Esophagus squamous epithelium (tissue), 5 donors: ENCODE measurements at regions not wholly inside any gene's neighbourhood (a gene's known extent, or its start where the extent isn't known, plus 50 kb on each side); places are given as distances from the start of the nearest gene placed in this dataset.
"Not testable (repeated sequence)": the region's sequence is repeated elsewhere in the genome, so short reads cannot be mapped to it uniquely, and the experiment has no call there.

ENCODE experiments used
- DNase-seq: peaks from one replicate; lab custom pipeline; 2025; lab: John Stamatoyannopoulos, UW
- H3K27ac ChIP-seq, 4 donors: fragments of 200-600 bp; sonication (generic); one replicate each; pipeline ENCODE4 v1.5.1; 2016 to 2019; ENCODE audit warnings: mild to moderate bottlenecking in 1 of 4
- H3K27me3 ChIP-seq, 4 donors: fragments of 200-600 bp; sonication (generic); 1 replicate in 3 of 4; 2 replicates in 1 of 4; pipeline versions ENCODE4 v1.5.1 to v1.6.0; 2017 to 2021; ENCODE audit warnings: antibody characterized with exemption in 1 of 4
- H3K36me3 ChIP-seq, 3 donors: fragments of 200-600 bp; sonication (generic); one replicate each; pipeline ENCODE4 v1.5.1; 2016 to 2019
- H3K4me1 ChIP-seq, 3 donors: fragments of 200-600 bp; sonication (generic); one replicate each; pipeline ENCODE4 v1.5.1; 2017 to 2019
- H3K4me3 ChIP-seq, 4 donors: fragments of 200-600 bp; sonication (generic); 1 replicate in 3 of 4; 2 replicates in 1 of 4; pipeline ENCODE4 v1.5.1; 2016 to 2019; ENCODE audit warnings: mild to moderate bottlenecking in 2 of 4, moderate library complexity in 1 of 4
- H3K9me3 ChIP-seq, 3 donors: fragments of 200-600 bp; sonication (generic); one replicate each; pipeline ENCODE4 v1.5.1; 2016 to 2019
- POLR2A ChIP-seq, 4 donors: fragments of 450-650 bp; IDR thresholded peaks; one replicate each; pipeline ENCODE4 v1.6.1; 2017; ENCODE audit warnings: antibody characterized with exemption in 4 of 4, mild to moderate bottlenecking in 4 of 4, moderate library complexity in 3 of 4
- WGBS, 2 donors: methylation state at CpG; one replicate each; pipeline ENCODE4 v1.1.5; 2018; 5-methylcytosine and 5-hydroxymethylcytosine counted together
- intact Hi-C: fragments of 100-400 bp; cut with DNase I; formaldehyde crosslinking; loops from one replicate; pipeline ENCODE4 v1.15.0; 2022
- TF ChIP-seq, protein P1 (sequence below), 6 experiments: fragments of 450-650 bp in 4 of 6; fragments of 200-600 bp in 2 of 6; sonication (generic) in 2 of 6; IDR thresholded peaks; one replicate each; pipeline ENCODE4 v1.5.1; 2016 to 2019; ENCODE audit warnings: antibody characterized with exemption in 6 of 6, mild to moderate bottlenecking in 4 of 6, moderate library complexity in 4 of 6
- donor health status: DM: yes; HTN: yes; CAD: no.

DNA sequence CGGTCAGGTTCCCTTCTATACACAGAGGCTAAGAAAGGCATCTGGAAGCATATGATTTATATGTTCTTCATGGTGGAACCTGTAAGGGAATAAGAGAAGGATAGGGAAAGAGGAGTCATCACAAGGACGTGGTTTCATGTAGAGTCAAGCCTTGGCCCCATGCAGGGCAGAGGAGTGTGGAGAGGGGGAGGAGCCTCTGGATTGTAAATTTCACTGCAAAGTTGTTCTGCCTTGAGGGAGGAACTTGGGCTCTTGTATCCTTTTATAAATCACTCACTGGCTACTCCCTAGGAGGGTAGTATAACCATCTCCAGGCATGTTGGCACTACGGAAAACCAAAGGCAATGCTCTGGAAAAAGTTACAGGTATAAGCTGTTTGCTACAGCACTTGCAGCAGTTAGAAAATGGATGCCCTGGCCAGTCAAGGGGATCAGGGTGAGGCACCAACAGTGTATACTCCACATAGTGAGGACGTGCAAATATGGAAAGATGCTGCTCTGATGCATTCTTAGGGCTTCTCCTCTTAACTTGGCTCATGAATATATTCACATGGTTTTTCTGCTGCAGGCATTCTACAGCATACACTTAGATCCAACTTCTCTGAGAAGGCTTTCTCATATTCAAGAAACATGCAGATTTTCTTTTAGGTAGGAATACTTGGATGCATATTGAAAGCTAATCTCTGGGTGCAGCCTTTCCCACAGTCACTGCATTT, 60.3 kb upstream of the ZNF81 start:
- no peaks in the 10 kb centered on the region for H3K4me1 ChIP-seq
- peaks cover 0 to 5% (median 0%) of the 10 kb centered on the region in 4 donors for H3K27me3 ChIP-seq
- no peak overlapping the region for H3K27ac ChIP-seq
- no peak for DNase-seq
- whole genome bisulfite sequencing, 2 donors: 45 to 56% methylated on average over 2 to 4 of the region's 4 CpGs
- H3K9me3 ChIP-seq: no peaks in the 10 kb centered on the region
- intact Hi-C loops: no loop called here
- H3K36me3 ChIP-seq: no peaks in the 10 kb centered on the region
- no peak for TF ChIP-seq POLR2A (IDR thresholded peaks at IDR 0.05)
- TF ChIP-seq, protein P1, sequence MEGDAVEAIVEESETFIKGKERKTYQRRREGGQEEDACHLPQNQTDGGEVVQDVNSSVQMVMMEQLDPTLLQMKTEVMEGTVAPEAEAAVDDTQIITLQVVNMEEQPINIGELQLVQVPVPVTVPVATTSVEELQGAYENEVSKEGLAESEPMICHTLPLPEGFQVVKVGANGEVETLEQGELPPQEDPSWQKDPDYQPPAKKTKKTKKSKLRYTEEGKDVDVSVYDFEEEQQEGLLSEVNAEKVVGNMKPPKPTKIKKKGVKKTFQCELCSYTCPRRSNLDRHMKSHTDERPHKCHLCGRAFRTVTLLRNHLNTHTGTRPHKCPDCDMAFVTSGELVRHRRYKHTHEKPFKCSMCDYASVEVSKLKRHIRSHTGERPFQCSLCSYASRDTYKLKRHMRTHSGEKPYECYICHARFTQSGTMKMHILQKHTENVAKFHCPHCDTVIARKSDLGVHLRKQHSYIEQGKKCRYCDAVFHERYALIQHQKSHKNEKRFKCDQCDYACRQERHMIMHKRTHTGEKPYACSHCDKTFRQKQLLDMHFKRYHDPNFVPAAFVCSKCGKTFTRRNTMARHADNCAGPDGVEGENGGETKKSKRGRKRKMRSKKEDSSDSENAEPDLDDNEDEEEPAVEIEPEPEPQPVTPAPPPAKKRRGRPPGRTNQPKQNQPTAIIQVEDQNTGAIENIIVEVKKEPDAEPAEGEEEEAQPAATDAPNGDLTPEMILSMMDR (IDR thresholded peaks at IDR 0.05): no peak
- H3K4me3 ChIP-seq: no peak overlapping the region

GRCh38 chrX:47772764-47773163, 63.9 kb upstream of the ZNF81 start:
- no peak overlapping the region for H3K27ac ChIP-seq
- DNase-seq: no peak
- H3K4me3 ChIP-seq: no peak overlapping the region
- H3K27me3 ChIP-seq: peaks cover 0 to 5% (median 0%) of the 10 kb centered on the region in 4 donors
- H3K36me3 ChIP-seq: no peaks in the 10 kb centered on the region
- no peaks in the 10 kb centered on the region for H3K9me3 ChIP-seq
- WGBS, 2 donors: 25 to 42% methylated on average over 2 of the region's 2 CpGs
- H3K4me1 ChIP-seq: no peaks in the 10 kb centered on the region
- TF ChIP-seq, protein P1 (IDR thresholded peaks at IDR 0.05): no peak
- TF ChIP-seq POLR2A (IDR thresholded peaks at IDR 0.05): no peak
- intact Hi-C loops: no loop called here

DNA sequence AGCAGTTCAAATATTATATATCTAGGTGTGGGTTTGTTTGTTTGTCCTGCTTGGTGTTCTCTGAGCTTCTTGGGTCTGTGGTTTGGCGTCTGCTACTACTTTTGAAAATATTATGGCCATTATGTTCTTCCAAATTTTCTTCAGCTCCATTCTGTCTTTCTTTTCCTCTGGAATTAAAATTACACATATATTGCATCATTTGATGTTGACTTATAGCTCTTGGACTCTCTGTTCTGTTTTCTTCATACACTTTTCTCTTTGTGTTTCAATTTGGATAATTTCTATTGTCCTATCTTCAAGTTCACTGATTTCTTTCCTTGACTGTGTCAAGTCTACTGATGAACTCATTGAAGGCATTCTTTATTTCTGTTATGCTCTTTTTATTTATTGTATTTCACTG, 65.2 kb upstream of the ZNF81 start:
- intact Hi-C loops: no loop called here
- Histone ChIP-seq H3K4me1 (no peaks in the 10 kb centered on the region), H3K27ac (no peak overlapping the region), H3K9me3 (no peaks in the 10 kb centered on the region), H3K27me3 (peaks cover 0 to 5% (median 0%) of the 10 kb centered on the region in 4 donors), H3K36me3 (no peaks in the 10 kb centered on the region), H3K4me3 (no peak overlapping the region)
- TF ChIP-seq, protein P1 (IDR thresholded peaks at IDR 0.05): no peak
- no peak for TF ChIP-seq POLR2A (IDR thresholded peaks at IDR 0.05)
- 57 to 83% methylated on average over 1 of the region's 1 CpG for WGBS, 2 donors
- no peak for DNase-seq

GRCh38 chrX:47762826-47763225, 73.9 kb upstream of the ZNF81 start:
- H3K4me1 ChIP-seq, H3K9me3 ChIP-seq: not testable (repeated sequence)
- WGBS, 2 donors: 100% methylated on average over 1 of the region's 1 CpG; no CpG with 5 or more reads in 1 of the 2 donors

DNA sequence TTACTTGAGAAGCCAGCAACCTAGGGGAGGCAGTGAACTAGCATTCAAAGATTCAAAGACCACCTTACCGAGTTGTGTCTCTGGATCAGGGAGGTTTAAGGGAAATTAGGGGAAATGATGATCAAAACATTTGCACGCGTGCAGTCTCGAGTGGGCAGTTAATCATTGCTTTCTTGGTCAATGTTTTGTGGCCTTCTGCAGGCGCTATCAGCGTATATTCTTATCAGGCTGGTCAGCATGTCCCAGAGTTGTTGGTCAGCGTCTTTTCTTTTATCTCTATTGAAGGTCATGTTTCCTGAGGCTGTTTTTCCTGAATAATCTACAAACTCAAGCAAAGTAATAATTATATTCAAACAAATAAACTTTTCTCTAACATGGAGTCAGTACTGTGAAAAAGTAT, 84.0 kb upstream of the ZNF81 start:
- no peaks in the 10 kb centered on the region for H3K36me3 ChIP-seq
- H3K9me3 ChIP-seq: no peaks in the 10 kb centered on the region
- TF ChIP-seq, protein P1 (IDR thresholded peaks at IDR 0.05): no peak
- no peak for TF ChIP-seq POLR2A (IDR thresholded peaks at IDR 0.05)
- no peak overlapping the region for H3K4me3 ChIP-seq
- H3K27me3 ChIP-seq: no peaks in the 10 kb centered on the region
- intact Hi-C loops: no loop called here
- H3K4me1 ChIP-seq: no peaks in the 10 kb centered on the region
- WGBS, 2 donors: 70 to 75% methylated on average over 7 of the region's 7 CpGs
- H3K27ac ChIP-seq: no peak overlapping the region
- no peak for DNase-seq

More at GRCh38 chrX:47762826-47763225, 73.9 kb upstream of the ZNF81 start:
- H3K4me3 ChIP-seq, H3K27me3 ChIP-seq, intact Hi-C loops, H3K27ac ChIP-seq, H3K36me3 ChIP-seq, DNase-seq: not testable (repeated sequence)
